K562 (cell line): ENCODE measurements at regions not wholly inside any gene's neighbourhood (a gene's known extent, or its start where the extent isn't known, plus 50 kb on each side); places are given as distances from the start of the nearest gene placed in this dataset.

Source experiments
- ATAC-seq: fragments of 200-7000 bp; cut with Tn5 transposase; 3 replicates; pipeline ENCODE4 v1.9.1; 2020; ENCODE audit warnings: moderate library complexity
- BruUV-seq: library from RNA; stranded (reverse); fragments of 400-500 nt; replicated peaks from 2 replicates; lab custom pipeline; 2021; lab: Mats Ljungman, UMichigan
- CTCF ChIA-PET: fragments of 300-600 bp; formaldehyde crosslinking; extraction: SDS; loops from one replicate; lab custom pipeline; 2021; ENCODE audit warnings: low intra/inter-chr PET ratio; lab: Yijun Ruan, JAX
- POLR2A ChIA-PET: fragments of 300-600, 350-650 bp; sonication (Branson Sonifier 250); formaldehyde crosslinking; extraction: SDS; loops from one replicate; lab custom pipeline; 2021; ENCODE audit warnings: antibody characterized with exemption, inconsistent platforms; lab: Yijun Ruan, JAX
- DNase-seq, 4 experiments: peaks; one replicate each; pipeline versions ENCODE4 v3.0.0 to v3.0.0-alpha.2; 2011 to 2018; ENCODE audit warnings: low spot score in 3 of 4, mixed read lengths in 3 of 4; ENCODE audit errors: extremely low read depth in 1 of 4
- FAIRE-seq: peaks from 2 replicates; lab custom pipeline; 2011; peaks lifted over from hg19 to GRCh38; lab: Jason Lieb, UNC
- H2AFZ ChIP-seq: 2 replicates; pipeline ENCODE4 v1.6.0; 2011; ENCODE audit warnings: low read depth, low read length, control low read depth, inconsistent platforms
- H3K27ac ChIP-seq: fragments of 200-600 bp; 3 replicates; pipeline ENCODE4 v1.8.0; 2011; ENCODE audit warnings: low read depth, mild to moderate bottlenecking, control low read depth, inconsistent platforms, low read length, moderate library complexity, mixed read lengths; ENCODE audit errors: extremely low read depth
- H3K27me3 ChIP-seq, 2 experiments: fragments of 300-600 bp in 1 of 2; 2 replicates in 1 of 2; 3 replicates in 1 of 2; pipeline versions ENCODE4 v1.6.0 to v1.8.0; 2011; ENCODE audit warnings: inconsistent platforms in 2 of 2, low read length in 2 of 2, mild to moderate bottlenecking in 1 of 2, mixed read lengths in 1 of 2, moderate library complexity in 1 of 2; ENCODE audit not compliant: control insufficient read depth in 2 of 2, insufficient read depth in 2 of 2
- H3K36me3 ChIP-seq: fragments of 300-600 bp; 3 replicates; pipeline ENCODE4 v1.8.0; 2011; ENCODE audit warnings: mild to moderate bottlenecking, low read length, inconsistent platforms; ENCODE audit not compliant: control insufficient read depth, insufficient read depth
- H3K4me1 ChIP-seq, 2 experiments: fragments of 200-600 bp in 1 of 2; replicated peaks in 1 of 2; 2 replicates in 1 of 2; 3 replicates in 1 of 2; pipeline versions ENCODE4 v1.5.1 to v1.8.0; 2011; ENCODE audit warnings: inconsistent platforms in 2 of 2, low read length in 2 of 2, mild to moderate bottlenecking in 1 of 2, mixed read lengths in 1 of 2, moderate library complexity in 1 of 2; ENCODE audit not compliant: control insufficient read depth in 2 of 2, insufficient read depth in 2 of 2
- H3K4me2 ChIP-seq: 2 replicates; pipeline ENCODE4 v1.6.1; 2011; ENCODE audit warnings: low read length, control low read depth, inconsistent platforms, mixed read lengths; ENCODE audit not compliant: insufficient read depth
- H3K4me3 ChIP-seq: fragments of 200-600 bp; sonication (generic), shearing (Covaris generic); 2 replicates; pipeline ENCODE4 v1.5.1; 2016; ENCODE audit warnings: control low read depth, inconsistent platforms
- H3K79me2 ChIP-seq: fragments of 200-600 bp; 3 replicates; pipeline ENCODE4 v1.8.0; 2011; ENCODE audit warnings: low read length, inconsistent platforms; ENCODE audit not compliant: control insufficient read depth, insufficient read depth
- H3K9ac ChIP-seq, 2 experiments: 2 replicates each; pipeline versions ENCODE4 v1.6.0 to v1.6.1; 2011; ENCODE audit warnings: low read depth in 2 of 2, low read length in 2 of 2, control low read depth in 1 of 2, inconsistent platforms in 1 of 2, mild to moderate bottlenecking in 1 of 2, mixed read lengths in 1 of 2; ENCODE audit not compliant: insufficient read depth in 1 of 2
- H3K9me1 ChIP-seq: one replicate; pipeline ENCODE4 v1.6.0; 2011; ENCODE audit warnings: inconsistent platforms, mild to moderate bottlenecking, low read length, moderate library complexity; ENCODE audit not compliant: control insufficient read depth, insufficient read depth
- H3K9me3 ChIP-seq: replicated peaks from 2 replicates; pipeline ENCODE4 v1.5.1; 2011; ENCODE audit warnings: low read depth, low read length, inconsistent platforms; ENCODE audit not compliant: control insufficient read depth, insufficient read depth
- H4K20me1 ChIP-seq: replicated peaks from 2 replicates; pipeline ENCODE4 v1.6.1; 2011; ENCODE audit warnings: low read length, inconsistent platforms, mixed read lengths; ENCODE audit not compliant: control insufficient read depth, insufficient read depth
- ATF1 ChIP-seq, 2 experiments: fragments of 450-650 bp in 1 of 2; IDR thresholded peaks; 2 replicates each; pipeline ENCODE4 v1.6.1; 2016; ENCODE audit warnings: missing compliant biosample characterization in 1 of 2, missing genetic modification characterization in 1 of 2
- DPF2 ChIP-seq: fragments of 450-650 bp; IDR thresholded peaks from 2 replicates; pipeline ENCODE4 v1.6.1; 2016
- EP400 ChIP-seq: fragments of 450-650 bp; IDR thresholded peaks from 2 replicates; pipeline ENCODE4 v1.6.1; 2017; ENCODE audit warnings: antibody characterized with exemption, mild to moderate bottlenecking, moderate library complexity
- FOXA3 ChIP-seq, 2 experiments: fragments of 450-650 bp in 1 of 2; sonication (generic) in 1 of 2; formaldehyde crosslinking; IDR thresholded peaks in 1 of 2; conservative IDR thresholded peaks in 1 of 2; 2 replicates each; pipeline versions ENCODE4 v1.4.0 to v1.8.0; 2020 to 2022; ENCODE audit warnings: mild to moderate bottlenecking in 2 of 2, missing genetic modification reagents in 1 of 2
- HEY1 ChIP-seq: fragments of 250-450 bp; sonication (Bioruptor Pico); IDR thresholded peaks from 2 replicates; pipeline ENCODE4 v1.5.0; 2020; ENCODE audit warnings: mild to moderate bottlenecking, moderate library complexity, borderline replicate concordance
- JUND ChIP-seq, 2 experiments: IDR thresholded peaks; 2 replicates in 1 of 2; 3 replicates in 1 of 2; pipeline ENCODE4 v1.6.1; 2011; ENCODE audit warnings: borderline replicate concordance in 2 of 2, low read depth in 2 of 2, low read length in 2 of 2, improper control_type of control experiment in 1 of 2, missing biosample characterization in 1 of 2, missing genetic modification characterization in 1 of 2, missing genetic modification reagents in 1 of 2
- KDM1A ChIP-seq, 2 experiments: fragments of 450-650 bp; IDR thresholded peaks; 2 replicates each; pipeline ENCODE4 v1.6.1; 2016; ENCODE audit warnings: mild to moderate bottlenecking in 2 of 2
- MAFF ChIP-seq: IDR thresholded peaks from 2 replicates; pipeline ENCODE4 v1.6.1; 2012; ENCODE audit warnings: low read length, improper control_type of control experiment
- MAZ ChIP-seq, 2 experiments: fragments of 450-650 bp in 1 of 2; sonication (generic) in 1 of 2; formaldehyde crosslinking; IDR thresholded peaks in 1 of 2; conservative IDR thresholded peaks in 1 of 2; 2 replicates each; pipeline versions ENCODE4 v1.4.0 to v1.5.0; 2020; ENCODE audit warnings: mild to moderate bottlenecking in 1 of 2, missing genetic modification reagents in 1 of 2
- NELFE ChIP-seq: IDR thresholded peaks from 2 replicates; pipeline ENCODE4 v1.6.1; 2011; ENCODE audit warnings: mild to moderate bottlenecking; ENCODE audit not compliant: insufficient read depth, insufficient read length
- RHOXF2B ChIP-seq: fragments of 250-450 bp; sonication (Bioruptor Pico); conservative IDR thresholded peaks from 2 replicates; pipeline ENCODE4 v1.5.1; 2021
- SMARCE1 ChIP-seq: fragments of 450-650 bp; IDR thresholded peaks from 2 replicates; pipeline ENCODE4 v1.7.1; 2016; ENCODE audit warnings: mild to moderate bottlenecking
- TRIM24 ChIP-seq, 2 experiments: fragments of 450-650 bp; IDR thresholded peaks; 2 replicates each; pipeline ENCODE4 v1.6.1; 2016
- ZBTB17 ChIP-seq: fragments of 450-650 bp; formaldehyde crosslinking; IDR thresholded peaks from 2 replicates; pipeline ENCODE4 v1.4.0; 2020; ENCODE audit warnings: mild to moderate bottlenecking
- ZNF507 ChIP-seq: conservative IDR thresholded peaks from 2 replicates; pipeline ENCODE4 v1.6.1; 2017; ENCODE audit warnings: missing genetic modification characterization, missing compliant biosample characterization
- ZNF766 ChIP-seq: fragments of 200-800 bp; sonication (Bioruptor generic); conservative IDR thresholded peaks from 2 replicates; pipeline ENCODE4 v1.6.1; 2016; ENCODE audit warnings: missing genetic modification characterization, missing compliant biosample characterization
- WGBS: fragments of 100-300 bp; shearing (Covaris generic); methylation state at CpG from one replicate; pipeline ENCODE4 v1.1.6; 2016; ENCODE audit warnings: low coverage, mixed read lengths; ENCODE audit not compliant: insufficient coverage; ENCODE audit errors: missing lambda C conversion rate; 5-methylcytosine and 5-hydroxymethylcytosine counted together
- in situ Hi-C: fragments of 300-500 bp; cut with MboI; formaldehyde crosslinking; loops from 4 replicates; pipeline ENCODE4 v1.15.0; 2018; ENCODE audit warnings: inconsistent platforms, mixed read lengths
- intact Hi-C: fragments of 100-400 bp; cut with micrococcal nuclease; formaldehyde crosslinking; loops from 2 replicates; pipeline ENCODE4 v1.14.2; 2022
- TF ChIP-seq, protein P1 (sequence below): fragments of 450-650 bp; conservative IDR thresholded peaks from 2 replicates; pipeline ENCODE4 v1.6.1; 2016; ENCODE audit warnings: missing genetic modification characterization, low read depth, mild to moderate bottlenecking, missing compliant biosample characterization, moderate library complexity
- TF ChIP-seq, protein P2 (sequence below): fragments of 450-650 bp; IDR thresholded peaks from 2 replicates; pipeline ENCODE4 v1.6.1; 2017; ENCODE audit warnings: mild to moderate bottlenecking, moderate library complexity
- TF ChIP-seq, protein P3 (sequence below): fragments of 250-450 bp; sonication (Bioruptor Pico); IDR thresholded peaks from 2 replicates; pipeline ENCODE4 v1.4.0; 2020

DNA sequence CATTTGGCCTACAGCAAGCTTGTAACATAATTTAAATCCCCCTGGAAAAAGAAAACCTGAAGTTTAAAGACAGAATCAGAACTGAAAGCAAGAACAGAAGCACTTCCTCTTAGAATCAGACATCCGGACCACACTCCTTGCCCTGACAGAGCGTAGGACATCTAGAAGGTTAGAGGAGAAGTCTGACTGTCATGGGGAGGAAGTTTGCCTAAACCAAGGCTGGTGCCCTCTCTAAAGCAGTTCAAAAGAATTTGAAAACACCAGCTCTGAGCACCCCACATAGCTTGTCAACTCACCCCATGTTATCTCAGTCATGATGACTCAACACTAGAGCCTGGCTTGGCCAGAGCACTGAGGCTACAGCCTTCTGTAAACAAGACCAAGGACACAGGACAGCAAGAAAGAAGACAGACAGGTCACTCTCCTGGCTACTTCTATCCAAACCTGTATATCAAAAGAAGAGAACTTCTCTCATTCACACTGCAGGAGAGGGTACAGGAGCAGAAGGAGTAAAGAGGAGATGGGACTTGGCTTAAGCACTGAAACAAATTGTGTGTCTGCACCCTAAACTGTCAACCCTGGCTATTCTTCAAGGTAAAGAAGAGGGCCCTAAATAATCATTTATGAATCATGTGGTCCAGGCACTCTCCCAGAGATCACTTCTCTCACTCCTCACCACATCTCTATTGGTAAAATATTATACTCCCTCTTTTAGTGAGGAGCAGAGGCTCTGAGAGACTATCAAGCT, 198.6 kb downstream of the MEMO1 start:
- DNase-seq (peak; percentile 45 to 88 (median 71)), ATAC-seq (peak; percentile 99), FAIRE-seq (peak; percentile 98)
- ChIA-PET POLR2A (interaction anchor here (1.5 kb wide), 1 partner anchor 11 kb away, joined by 3 read pairs; no protein-coding TSS in a partner anchor), CTCF (no interaction called here)
- intact Hi-C loops (no loop called here), in situ Hi-C loops (no loop called here)
- H3K4me3 ChIP-seq = no peak overlapping the region
- H3K4me2 ChIP-seq = peak overlapping the region; percentile 74
- H3K36me3 ChIP-seq = no peaks in the 10 kb centered on the region
- no peaks in the 10 kb centered on the region for H3K9me1 ChIP-seq
- no peaks in the 10 kb centered on the region for H4K20me1 ChIP-seq
- H3K27ac ChIP-seq = peak overlapping the region; percentile 89
- H3K9ac ChIP-seq = peak overlapping the region; percentile 63 to 76; a peak in 3 of 4 replicates
- H3K27me3 ChIP-seq = no peaks in the 10 kb centered on the region
- WGBS = 3% methylated on average over 2 of the region's 2 CpGs
- peaks cover 0 to 27% of the 10 kb centered on the region in 2 experiments; a peak in 4 of 5 replicates for H3K4me1 ChIP-seq
- H2AFZ ChIP-seq = peak overlapping the region; percentile 95
- H3K9me3 ChIP-seq = no peaks in the 10 kb centered on the region
- no peaks in the 10 kb centered on the region for H3K79me2 ChIP-seq
- no TSS peak for BruUV-seq
- TF ChIP-seq, protein P1, sequence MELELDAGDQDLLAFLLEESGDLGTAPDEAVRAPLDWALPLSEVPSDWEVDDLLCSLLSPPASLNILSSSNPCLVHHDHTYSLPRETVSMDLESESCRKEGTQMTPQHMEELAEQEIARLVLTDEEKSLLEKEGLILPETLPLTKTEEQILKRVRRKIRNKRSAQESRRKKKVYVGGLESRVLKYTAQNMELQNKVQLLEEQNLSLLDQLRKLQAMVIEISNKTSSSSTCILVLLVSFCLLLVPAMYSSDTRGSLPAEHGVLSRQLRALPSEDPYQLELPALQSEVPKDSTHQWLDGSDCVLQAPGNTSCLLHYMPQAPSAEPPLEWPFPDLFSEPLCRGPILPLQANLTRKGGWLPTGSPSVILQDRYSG (tag) = peak; percentile 80
- TF ChIP-seq FOXA3 (CRISPR knock-in tag; conservative IDR thresholded peaks at IDR 0.05 in 1 of 2, IDR thresholded peaks at IDR 0.05 in 1 of 2) (peak; percentile 90 to 97), KDM1A (IDR thresholded peaks at IDR 0.05) (no peak; a peak in 1 of 4 replicates), MAFF (peak; percentile 90), ZNF766 (peak; percentile 60; the same call in 1 of the 2 replicates), SMARCE1 (peak; percentile 91), DPF2 (peak; percentile 93), JUND (IDR thresholded peaks at IDR 0.05; ENCODE audit: borderline replicate concordance, low read depth, low read length) (peak; percentile 95), JUND (tag; IDR thresholded peaks at IDR 0.05; ENCODE audit: borderline replicate concordance, low read depth, low read length) (peak; percentile 96; the same call in 2 of the 3 replicates), TRIM24 (IDR thresholded peaks at IDR 0.05) (peak in 1 of 2 experiments; percentile 58; a peak in 3 of 4 replicates), EP400 (peak; percentile 33; the same call in 1 of the 2 replicates), ATF1 (CRISPR knock-in tag; IDR thresholded peaks at IDR 0.05) (no peak), ATF1 (tag; IDR thresholded peaks at IDR 0.05) (peak; percentile 46; the same call in 1 of the 2 replicates), ZNF507 (tag) (no peak), HEY1 (no peak), ZBTB17 (CRISPR knock-in tag) (no peak), RHOXF2B (CRISPR knock-in tag) (no peak), NELFE (no peak), MAZ (CRISPR knock-in tag; conservative IDR thresholded peaks at IDR 0.05 in 1 of 2, IDR thresholded peaks at IDR 0.05 in 1 of 2) (0 out of 4 replicates have a peak, but pooled peaks of 1 of the 2 experiments have one; percentile 27)
- TF ChIP-seq, protein P2, sequence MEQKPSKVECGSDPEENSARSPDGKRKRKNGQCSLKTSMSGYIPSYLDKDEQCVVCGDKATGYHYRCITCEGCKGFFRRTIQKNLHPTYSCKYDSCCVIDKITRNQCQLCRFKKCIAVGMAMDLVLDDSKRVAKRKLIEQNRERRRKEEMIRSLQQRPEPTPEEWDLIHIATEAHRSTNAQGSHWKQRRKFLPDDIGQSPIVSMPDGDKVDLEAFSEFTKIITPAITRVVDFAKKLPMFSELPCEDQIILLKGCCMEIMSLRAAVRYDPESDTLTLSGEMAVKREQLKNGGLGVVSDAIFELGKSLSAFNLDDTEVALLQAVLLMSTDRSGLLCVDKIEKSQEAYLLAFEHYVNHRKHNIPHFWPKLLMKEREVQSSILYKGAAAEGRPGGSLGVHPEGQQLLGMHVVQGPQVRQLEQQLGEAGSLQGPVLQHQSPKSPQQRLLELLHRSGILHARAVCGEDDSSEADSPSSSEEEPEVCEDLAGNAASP = no peak
- TF ChIP-seq, protein P3, sequence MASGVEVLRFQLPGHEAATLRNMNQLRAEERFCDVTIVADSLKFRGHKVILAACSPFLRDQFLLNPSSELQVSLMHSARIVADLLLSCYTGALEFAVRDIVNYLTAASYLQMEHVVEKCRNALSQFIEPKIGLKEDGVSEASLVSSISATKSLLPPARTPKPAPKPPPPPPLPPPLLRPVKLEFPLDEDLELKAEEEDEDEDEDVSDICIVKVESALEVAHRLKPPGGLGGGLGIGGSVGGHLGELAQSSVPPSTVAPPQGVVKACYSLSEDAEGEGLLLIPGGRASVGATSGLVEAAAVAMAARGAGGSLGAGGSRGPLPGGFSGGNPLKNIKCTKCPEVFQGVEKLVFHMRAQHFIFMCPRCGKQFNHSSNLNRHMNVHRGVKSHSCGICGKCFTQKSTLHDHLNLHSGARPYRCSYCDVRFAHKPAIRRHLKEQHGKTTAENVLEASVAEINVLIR (CRISPR knock-in tag) = no peak
